Hepatocyte (in vitro differentiated cells): ENCODE measurements at regions not wholly inside any gene's neighbourhood (a gene's known extent, or its start where the extent isn't known, plus 50 kb on each side); places are given as distances from the start of the nearest gene placed in this dataset.
"Not testable (repeated sequence)": the region's sequence is repeated elsewhere in the genome, so short reads cannot be mapped to it uniquely, and the experiment has no call there.

Source experiments
- EZH2 ChIP-seq: fragments of 200-600 bp; sonication (generic); IDR thresholded peaks from 2 replicates; pipeline ENCODE4 v1.6.1; 2016; ENCODE audit warnings: antibody characterized with exemption, mild to moderate bottlenecking, borderline replicate concordance
- TF ChIP-seq, protein P1 (sequence below): fragments of 200-600 bp; sonication (generic); IDR thresholded peaks from 2 replicates; pipeline ENCODE4 v1.5.1; 2016; ENCODE audit warnings: antibody characterized with exemption, mild to moderate bottlenecking; ENCODE audit not compliant: poor library complexity

DNA sequence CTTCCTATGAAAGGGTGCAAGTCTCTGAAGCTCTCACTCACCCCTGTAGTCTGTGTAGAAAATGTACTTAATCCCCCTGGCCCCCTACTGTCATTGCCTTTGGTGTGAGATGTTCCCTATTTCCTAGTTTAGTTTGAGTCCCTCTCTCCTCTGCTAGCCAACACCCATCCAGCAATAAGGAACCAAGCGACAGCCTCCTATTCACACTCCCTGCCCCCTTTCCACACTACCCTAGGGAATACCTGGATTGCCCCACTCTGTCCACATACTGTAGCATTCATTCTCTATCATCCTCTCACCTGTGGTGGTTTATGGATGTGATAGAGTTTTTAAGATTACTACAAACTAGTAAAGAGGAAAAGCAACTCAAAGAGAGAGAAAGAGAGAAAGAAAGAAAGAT lies 54.4 kb upstream of the GLYATL1B start:
- TF ChIP-seq, protein P1, sequence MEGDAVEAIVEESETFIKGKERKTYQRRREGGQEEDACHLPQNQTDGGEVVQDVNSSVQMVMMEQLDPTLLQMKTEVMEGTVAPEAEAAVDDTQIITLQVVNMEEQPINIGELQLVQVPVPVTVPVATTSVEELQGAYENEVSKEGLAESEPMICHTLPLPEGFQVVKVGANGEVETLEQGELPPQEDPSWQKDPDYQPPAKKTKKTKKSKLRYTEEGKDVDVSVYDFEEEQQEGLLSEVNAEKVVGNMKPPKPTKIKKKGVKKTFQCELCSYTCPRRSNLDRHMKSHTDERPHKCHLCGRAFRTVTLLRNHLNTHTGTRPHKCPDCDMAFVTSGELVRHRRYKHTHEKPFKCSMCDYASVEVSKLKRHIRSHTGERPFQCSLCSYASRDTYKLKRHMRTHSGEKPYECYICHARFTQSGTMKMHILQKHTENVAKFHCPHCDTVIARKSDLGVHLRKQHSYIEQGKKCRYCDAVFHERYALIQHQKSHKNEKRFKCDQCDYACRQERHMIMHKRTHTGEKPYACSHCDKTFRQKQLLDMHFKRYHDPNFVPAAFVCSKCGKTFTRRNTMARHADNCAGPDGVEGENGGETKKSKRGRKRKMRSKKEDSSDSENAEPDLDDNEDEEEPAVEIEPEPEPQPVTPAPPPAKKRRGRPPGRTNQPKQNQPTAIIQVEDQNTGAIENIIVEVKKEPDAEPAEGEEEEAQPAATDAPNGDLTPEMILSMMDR, result not testable (repeated sequence)
- TF ChIP-seq EZH2, result not testable (repeated sequence)
